Esophagus squamous epithelium (tissue), 4 donors: ENCODE measurements at regions not wholly inside any gene's neighbourhood (a gene's known extent, or its start where the extent isn't known, plus 50 kb on each side); places are given as distances from the start of the nearest gene placed in this dataset.

Experiments used
- POLR2A ChIP-seq, 4 donors: fragments of 450-650 bp; IDR thresholded peaks; one replicate each; pipeline ENCODE4 v1.6.1; 2017; ENCODE audit warnings: antibody characterized with exemption in 4 of 4, mild to moderate bottlenecking in 4 of 4, moderate library complexity in 3 of 4
- TF ChIP-seq, protein P1 (sequence below), 6 experiments: fragments of 450-650 bp in 4 of 6; fragments of 200-600 bp in 2 of 6; sonication (generic) in 2 of 6; IDR thresholded peaks; one replicate each; pipeline ENCODE4 v1.5.1; 2016 to 2019; ENCODE audit warnings: antibody characterized with exemption in 6 of 6, mild to moderate bottlenecking in 4 of 6, moderate library complexity in 4 of 6

GRCh38 chr5:155885199-155885598, 441.8 kb upstream of the SGCD start:
- TF ChIP-seq POLR2A (IDR thresholded peaks at IDR 0.05) = no peak
- TF ChIP-seq, protein P1, sequence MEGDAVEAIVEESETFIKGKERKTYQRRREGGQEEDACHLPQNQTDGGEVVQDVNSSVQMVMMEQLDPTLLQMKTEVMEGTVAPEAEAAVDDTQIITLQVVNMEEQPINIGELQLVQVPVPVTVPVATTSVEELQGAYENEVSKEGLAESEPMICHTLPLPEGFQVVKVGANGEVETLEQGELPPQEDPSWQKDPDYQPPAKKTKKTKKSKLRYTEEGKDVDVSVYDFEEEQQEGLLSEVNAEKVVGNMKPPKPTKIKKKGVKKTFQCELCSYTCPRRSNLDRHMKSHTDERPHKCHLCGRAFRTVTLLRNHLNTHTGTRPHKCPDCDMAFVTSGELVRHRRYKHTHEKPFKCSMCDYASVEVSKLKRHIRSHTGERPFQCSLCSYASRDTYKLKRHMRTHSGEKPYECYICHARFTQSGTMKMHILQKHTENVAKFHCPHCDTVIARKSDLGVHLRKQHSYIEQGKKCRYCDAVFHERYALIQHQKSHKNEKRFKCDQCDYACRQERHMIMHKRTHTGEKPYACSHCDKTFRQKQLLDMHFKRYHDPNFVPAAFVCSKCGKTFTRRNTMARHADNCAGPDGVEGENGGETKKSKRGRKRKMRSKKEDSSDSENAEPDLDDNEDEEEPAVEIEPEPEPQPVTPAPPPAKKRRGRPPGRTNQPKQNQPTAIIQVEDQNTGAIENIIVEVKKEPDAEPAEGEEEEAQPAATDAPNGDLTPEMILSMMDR (IDR thresholded peaks at IDR 0.05) = no peak
